ENCODE measurements at regions not wholly inside any gene's neighbourhood (a gene's known extent, or its start where the extent isn't known, plus 50 kb on each side); places are given as distances from the start of the nearest gene placed in this dataset.

GRCh38 chr20:52921340-52921739 lies 50.8 kb upstream of the TSHZ2 start:
- Mint-ChIP-seq H3K4me3 (no peak overlapping the region), H3K9me3 (no peaks in the 10 kb centered on the region), H3K4me1 (no peaks in the 10 kb centered on the region), H3K27ac (no peak overlapping the region), H3K27me3 (peaks cover 31% of the 10 kb centered on the region), H3K36me3 (no peaks in the 10 kb centered on the region)
- ATAC-seq: no peak

GRCh38 chr20:52918311-52918710 lies 53.8 kb upstream of the TSHZ2 start:
- Mint-ChIP-seq H3K27ac (no peak overlapping the region), H3K9me3 (peaks cover 4% of the 10 kb centered on the region), H3K4me3 (no peak overlapping the region), H3K4me1 (no peaks in the 10 kb centered on the region), H3K36me3 (no peaks in the 10 kb centered on the region), H3K27me3 (peaks cover 18% of the 10 kb centered on the region)
- ATAC-seq: no peak

- H3K27ac Mint-ChIP-seq: no peak overlapping the region
- peaks cover 4% of the 10 kb centered on the region for H3K9me3 Mint-ChIP-seq
- no peaks in the 10 kb centered on the region for H3K27me3 Mint-ChIP-seq
- no peak for ATAC-seq
- H3K36me3 Mint-ChIP-seq: no peaks in the 10 kb centered on the region
- H3K4me1 Mint-ChIP-seq: no peaks in the 10 kb centered on the region
- no peak overlapping the region for H3K4me3 Mint-ChIP-seq
Observed at GRCh38 chr20:52915564-52915963, 56.6 kb upstream of the TSHZ2 start.

- Mint-ChIP-seq H3K27me3 (no peaks in the 10 kb centered on the region), H3K36me3 (no peaks in the 10 kb centered on the region), H3K4me3 (no peak overlapping the region), H3K4me1 (no peaks in the 10 kb centered on the region), H3K27ac (no peak overlapping the region), H3K9me3 (peaks cover 4% of the 10 kb centered on the region)
- no peak for ATAC-seq
Observed at GRCh38 chr20:52914870-52915269, 57.3 kb upstream of the TSHZ2 start.

GRCh38 chr20:52913650-52914387 lies 58.3 kb upstream of the TSHZ2 start:
- Mint-ChIP-seq H3K36me3 (no peaks in the 10 kb centered on the region), H3K4me1 (no peaks in the 10 kb centered on the region), H3K9me3 (peaks cover 4% of the 10 kb centered on the region), H3K27me3 (no peaks in the 10 kb centered on the region), H3K4me3 (no peak overlapping the region), H3K27ac (no peak overlapping the region)
- ATAC-seq: no peak

- Mint-ChIP-seq H3K36me3 (no peaks in the 10 kb centered on the region), H3K27ac (no peak overlapping the region), H3K4me3 (no peak overlapping the region), H3K4me1 (no peaks in the 10 kb centered on the region), H3K9me3 (peaks cover 3% of the 10 kb centered on the region), H3K27me3 (peaks cover 23% of the 10 kb centered on the region)
- ATAC-seq: no peak
Observed at GRCh38 chr20:52905241-52905994, 66.7 kb upstream of the TSHZ2 start.

- Mint-ChIP-seq H3K9me3 (peaks cover 3% of the 10 kb centered on the region), H3K4me3 (no peak overlapping the region), H3K27me3 (peaks cover 29% of the 10 kb centered on the region), H3K4me1 (no peaks in the 10 kb centered on the region), H3K36me3 (no peaks in the 10 kb centered on the region), H3K27ac (no peak overlapping the region)
- ATAC-seq: no peak
Observed at GRCh38 chr20:52904837-52905236, 67.3 kb upstream of the TSHZ2 start.

GRCh38 chr20:52899041-52899608 lies 73.0 kb upstream of the TSHZ2 start:
- H3K36me3 Mint-ChIP-seq: no peaks in the 10 kb centered on the region
- peaks cover 9% of the 10 kb centered on the region for H3K9me3 Mint-ChIP-seq
- peaks cover 7% of the 10 kb centered on the region for H3K4me1 Mint-ChIP-seq
- H3K27ac Mint-ChIP-seq: no peak overlapping the region
- H3K4me3 Mint-ChIP-seq: no peak overlapping the region
- ATAC-seq: no peak
- peaks cover 33% of the 10 kb centered on the region for H3K27me3 Mint-ChIP-seq

- Mint-ChIP-seq H3K9me3 (peaks cover 6% of the 10 kb centered on the region), H3K4me3 (no peak overlapping the region), H3K27me3 (peaks cover 19% of the 10 kb centered on the region), H3K27ac (no peak overlapping the region), H3K36me3 (no peaks in the 10 kb centered on the region), H3K4me1 (peaks cover 7% of the 10 kb centered on the region)
- ATAC-seq: no peak
Observed at GRCh38 chr20:52896348-52896747, 75.8 kb upstream of the TSHZ2 start.

GRCh38 chr20:52895701-52896100 lies 76.5 kb upstream of the TSHZ2 start:
- no peak for ATAC-seq
- peaks cover 6% of the 10 kb centered on the region for H3K9me3 Mint-ChIP-seq
- H3K36me3 Mint-ChIP-seq: no peaks in the 10 kb centered on the region
- no peak overlapping the region for H3K4me3 Mint-ChIP-seq
- H3K27ac Mint-ChIP-seq: no peak overlapping the region
- H3K27me3 Mint-ChIP-seq: peaks cover 19% of the 10 kb centered on the region
- peaks cover 7% of the 10 kb centered on the region for H3K4me1 Mint-ChIP-seq

- no peak for ATAC-seq
- Mint-ChIP-seq H3K27me3 (peaks cover 16% of the 10 kb centered on the region), H3K27ac (no peak overlapping the region), H3K4me3 (no peak overlapping the region), H3K4me1 (peaks cover 7% of the 10 kb centered on the region), H3K9me3 (peaks cover 6% of the 10 kb centered on the region), H3K36me3 (no peaks in the 10 kb centered on the region)
Observed at GRCh38 chr20:52895235-52895634, 76.9 kb upstream of the TSHZ2 start.

GRCh38 chr20:52893498-52893897 lies 78.7 kb upstream of the TSHZ2 start:
- H3K4me1 Mint-ChIP-seq: peaks cover 7% of the 10 kb centered on the region
- H3K27me3 Mint-ChIP-seq: peaks cover 10% of the 10 kb centered on the region
- no peak overlapping the region for H3K4me3 Mint-ChIP-seq

GRCh38 chr20:52892023-52892422 lies 80.1 kb upstream of the TSHZ2 start:
- no peak for ATAC-seq
- peaks cover 7% of the 10 kb centered on the region for H3K4me1 Mint-ChIP-seq
- H3K9me3 Mint-ChIP-seq: peaks cover 6% of the 10 kb centered on the region
- H3K27ac Mint-ChIP-seq: no peak overlapping the region
- no peak overlapping the region for H3K4me3 Mint-ChIP-seq
- H3K36me3 Mint-ChIP-seq: no peaks in the 10 kb centered on the region
- H3K27me3 Mint-ChIP-seq: peaks cover 24% of the 10 kb centered on the region

More at GRCh38 chr20:52893498-52893897, 78.7 kb upstream of the TSHZ2 start:
- Mint-ChIP-seq H3K9me3 (peaks cover 6% of the 10 kb centered on the region), H3K27ac (no peak overlapping the region), H3K36me3 (no peaks in the 10 kb centered on the region)
- no peak for ATAC-seq

- no peaks in the 10 kb centered on the region for H3K4me1 Mint-ChIP-seq
- no peaks in the 10 kb centered on the region for H3K9me3 Mint-ChIP-seq
- H3K4me3 Mint-ChIP-seq: no peak overlapping the region
- H3K27me3 Mint-ChIP-seq: peaks cover 24% of the 10 kb centered on the region
- H3K27ac Mint-ChIP-seq: no peak overlapping the region
- H3K36me3 Mint-ChIP-seq: no peaks in the 10 kb centered on the region
- ATAC-seq: no peak
Observed at GRCh38 chr20:52890130-52890529, 82.0 kb upstream of the TSHZ2 start.

- Mint-ChIP-seq H3K27ac (no peak overlapping the region), H3K4me3 (no peak overlapping the region), H3K27me3 (peaks cover 24% of the 10 kb centered on the region), H3K36me3 (no peaks in the 10 kb centered on the region), H3K4me1 (no peaks in the 10 kb centered on the region), H3K9me3 (no peaks in the 10 kb centered on the region)
- no peak for ATAC-seq
Observed at GRCh38 chr20:52889225-52889624, 82.9 kb upstream of the TSHZ2 start.

- Mint-ChIP-seq H3K9me3 (no peaks in the 10 kb centered on the region), H3K27ac (no peak overlapping the region), H3K4me1 (no peaks in the 10 kb centered on the region), H3K36me3 (no peaks in the 10 kb centered on the region), H3K4me3 (no peak overlapping the region), H3K27me3 (peaks cover 24% of the 10 kb centered on the region)
- ATAC-seq: no peak
Observed at GRCh38 chr20:52888096-52888495, 84.1 kb upstream of the TSHZ2 start.

Data from stimulated activated memory B cell treated with anti-CD40 and anti-IgM and Interleukin-4, amounts not matched to agents 10 μg/mL and 1 μg/mL and 100 μg/mL, for 72 hours (primary cell).